ENCODE measurements at regions not wholly inside any gene's neighbourhood (a gene's known extent, or its start where the extent isn't known, plus 50 kb on each side); places are given as distances from the start of the nearest gene placed in this dataset.

- DNase-seq (no peak), ATAC-seq (ENCODE audit: low read depth) (no peak)
- peaks cover 58% of the 10 kb centered on the region for H3K27me3 Mint-ChIP-seq
- no peak for TF ChIP-seq EZH2 (IDR thresholded peaks at IDR 0.05; ENCODE audit: borderline replicate concordance, insufficient read depth, low read depth, low read length, poor library complexity, severe bottlenecking)
- no peak for TF ChIP-seq CTCF (IDR thresholded peaks at IDR 0.05)
- ChIA-PET CTCF (no interaction called here), POLR2A (no interaction called here)
- Histone ChIP-seq H3K27me3 (replicated peaks in 1 of 4; ENCODE audit: control extremely low read depth in 1 of 4, control insufficient read depth in 3 of 4, insufficient read depth in 4 of 4, low read length in 3 of 4) (peaks cover 0 to 15% (median 3%) of the 10 kb centered on the region in 4 experiments), H3K79me2 (ENCODE audit: control insufficient read depth, insufficient read depth, low read length) (no peaks in the 10 kb centered on the region), H3K4me3 (ENCODE audit: control extremely low read depth in 1 of 5, extremely low read depth in 1 of 5, insufficient read depth in 1 of 5, low read depth in 2 of 5, low read length in 4 of 5) (no peak overlapping the region), H3K4me1 (ENCODE audit: control insufficient read depth in 2 of 2, insufficient read depth in 2 of 2, low read length in 2 of 2) (no peaks in the 10 kb centered on the region), H3K4me2 (replicated peaks; ENCODE audit: low read depth, low read length, poor library complexity, severe bottlenecking) (no peak overlapping the region), H3K36me3 (replicated peaks in 1 of 2; ENCODE audit: control extremely low read depth in 1 of 2, control insufficient read depth in 1 of 2, extremely low read depth in 1 of 2, insufficient read depth in 2 of 2, low read length in 1 of 2) (no peaks in the 10 kb centered on the region), H3K9me3 (ENCODE audit: control extremely low read depth in 1 of 3, control insufficient read depth in 2 of 3, insufficient read depth in 1 of 3, low read length in 2 of 3) (peaks cover 0 to 4% (median 0%) of the 10 kb centered on the region in 3 donors), H4K20me1 (ENCODE audit: control insufficient read depth, insufficient read depth, low read length, poor library complexity, severe bottlenecking) (no peaks in the 10 kb centered on the region), H3K27ac (ENCODE audit: low read length in 2 of 2) (no peak overlapping the region), H3K9ac (ENCODE audit: low read length) (no peak overlapping the region), H2AFZ (ENCODE audit: insufficient read depth, low read depth, low read length, poor library complexity, severe bottlenecking) (no peak overlapping the region)
- H3K27ac Mint-ChIP-seq, result no peak overlapping the region
- WGBS (ENCODE audit: insufficient coverage), result 87% methylated on average over 21 of the region's 21 CpGs
- no peaks in the 10 kb centered on the region for H3K4me1 Mint-ChIP-seq
- intact Hi-C loops (cut with micrococcal nuclease), result no loop called here
- no peaks in the 10 kb centered on the region for H3K9me3 Mint-ChIP-seq (ENCODE audit: insufficient read depth)
- no peak overlapping the region for H3K4me3 Mint-ChIP-seq
Measured at GRCh38 chr5:1703352-1704050, 96.1 kb downstream of the MRPL36 start.

GRCh38 chr5:1702318-1702717 is 97.3 kb downstream of the MRPL36 start:
- no peak for DNase-seq
- no peak for TF ChIP-seq CTCF (IDR thresholded peaks at IDR 0.05)
- no peak for TF ChIP-seq EZH2 (IDR thresholded peaks at IDR 0.05; ENCODE audit: borderline replicate concordance, insufficient read depth, low read depth, low read length, poor library complexity, severe bottlenecking)
- Histone ChIP-seq H2AFZ (ENCODE audit: insufficient read depth, low read depth, low read length, poor library complexity, severe bottlenecking) (no peak overlapping the region), H3K79me2 (ENCODE audit: control insufficient read depth, insufficient read depth, low read length) (no peaks in the 10 kb centered on the region), H3K4me2 (replicated peaks; ENCODE audit: low read depth, low read length, poor library complexity, severe bottlenecking) (no peak overlapping the region), H3K27ac (ENCODE audit: low read length in 2 of 2) (no peak overlapping the region), H3K27me3 (replicated peaks in 1 of 4; ENCODE audit: control extremely low read depth in 1 of 4, control insufficient read depth in 3 of 4, insufficient read depth in 4 of 4, low read length in 3 of 4) (peaks cover 0 to 10% (median 0%) of the 10 kb centered on the region in 4 experiments), H3K4me3 (ENCODE audit: control extremely low read depth in 1 of 5, extremely low read depth in 1 of 5, insufficient read depth in 1 of 5, low read depth in 2 of 5, low read length in 4 of 5) (no peak overlapping the region), H3K9me3 (ENCODE audit: control extremely low read depth in 1 of 3, control insufficient read depth in 2 of 3, insufficient read depth in 1 of 3, low read length in 2 of 3) (no peaks in the 10 kb centered on the region), H4K20me1 (ENCODE audit: control insufficient read depth, insufficient read depth, low read length, poor library complexity, severe bottlenecking) (no peaks in the 10 kb centered on the region), H3K4me1 (ENCODE audit: control insufficient read depth in 2 of 2, insufficient read depth in 2 of 2, low read length in 2 of 2) (no peaks in the 10 kb centered on the region), H3K36me3 (replicated peaks in 1 of 2; ENCODE audit: control extremely low read depth in 1 of 2, control insufficient read depth in 1 of 2, extremely low read depth in 1 of 2, insufficient read depth in 2 of 2, low read length in 1 of 2) (no peaks in the 10 kb centered on the region), H3K9ac (ENCODE audit: low read length) (no peak overlapping the region)
- peaks cover 57% of the 10 kb centered on the region for H3K27me3 Mint-ChIP-seq
- 89% methylated on average over 20 of the region's 21 CpGs for WGBS (ENCODE audit: insufficient coverage)
- ChIA-PET CTCF (no interaction called here), POLR2A (no interaction called here)
- ATAC-seq (ENCODE audit: low read depth), result no peak
- intact Hi-C loops (cut with micrococcal nuclease), result no loop called here
- no peaks in the 10 kb centered on the region for H3K9me3 Mint-ChIP-seq (ENCODE audit: insufficient read depth)
- H3K4me1 Mint-ChIP-seq, result no peaks in the 10 kb centered on the region
- no peak overlapping the region for H3K4me3 Mint-ChIP-seq
- H3K27ac Mint-ChIP-seq, result no peak overlapping the region
